A673 (cell line): ENCODE measurements at regions not wholly inside any gene's neighbourhood (a gene's known extent, or its start where the extent isn't known, plus 50 kb on each side); places are given as distances from the start of the nearest gene placed in this dataset.

Source experiments
- CTCF ChIP-seq: fragments of 300-800, 200-600 bp; sonication (generic); conservative IDR thresholded peaks from 2 replicates; pipeline ENCODE4 v1.5.1; 2017; ENCODE audit warnings: low read depth, mild to moderate bottlenecking, antibody characterized with exemption, low read length, moderate library complexity, mixed read lengths
- EZH2 ChIP-seq: fragments of 200-600 bp; sonication (generic); IDR thresholded peaks from 2 replicates; pipeline ENCODE4 v1.6.1; 2017; ENCODE audit warnings: borderline replicate concordance, low read depth, mild to moderate bottlenecking, mixed read lengths, antibody characterized with exemption, low read length; ENCODE audit not compliant: poor library complexity, severe bottlenecking

GRCh38 chr14:98984719-98985041 is 287.3 kb downstream of the BCL11B start:
- no peak for TF ChIP-seq CTCF
- TF ChIP-seq EZH2 = no peak
